Endothelial cell (in vitro differentiated cells): ENCODE measurements at regions not wholly inside any gene's neighbourhood (a gene's known extent, or its start where the extent isn't known, plus 50 kb on each side); places are given as distances from the start of the nearest gene placed in this dataset.

Source experiments
- DNase-seq: peaks from one replicate; pipeline ENCODE4 v3.0.0; 2021; ENCODE audit warnings: low spot score
- H3K27ac Mint-ChIP-seq: one replicate; pipeline ENCODE4 v1.8.0; 2021; ENCODE audit warnings: mixed read lengths, inconsistent platforms; ENCODE audit not compliant: unreplicated experiment
- H3K27me3 Mint-ChIP-seq: one replicate; pipeline ENCODE4 v1.8.0; 2021; ENCODE audit warnings: mild to moderate bottlenecking, moderate library complexity, mixed read lengths, inconsistent platforms; ENCODE audit not compliant: unreplicated experiment
- H3K36me3 Mint-ChIP-seq: one replicate; pipeline ENCODE4 v1.8.0; 2021; ENCODE audit warnings: mild to moderate bottlenecking, low read depth, mixed read lengths, inconsistent platforms; ENCODE audit not compliant: unreplicated experiment
- H3K4me1 Mint-ChIP-seq: one replicate; pipeline ENCODE4 v1.8.0; 2021; ENCODE audit warnings: mild to moderate bottlenecking, mixed read lengths, inconsistent platforms; ENCODE audit not compliant: unreplicated experiment
- H3K4me3 Mint-ChIP-seq: one replicate; pipeline ENCODE4 v1.8.0; 2021; ENCODE audit warnings: mild to moderate bottlenecking, mixed read lengths, inconsistent platforms; ENCODE audit not compliant: unreplicated experiment
- H3K9me3 Mint-ChIP-seq: one replicate; pipeline ENCODE4 v1.8.0; 2021; ENCODE audit warnings: mixed read lengths, inconsistent platforms; ENCODE audit not compliant: unreplicated experiment
- TF ChIP-seq, protein P1 (sequence below): fragments of 200-600 bp; sonication (generic); IDR thresholded peaks from one replicate; pipeline ENCODE4 v1.5.0; 2021; ENCODE audit warnings: antibody characterized with exemption; ENCODE audit not compliant: unreplicated experiment

- H3K9me3 Mint-ChIP-seq: no peaks in the 10 kb centered on the region
Observed at GRCh38 chr4:188455062-188455752, 316.0 kb downstream of the TRIML1 start.

DNA sequence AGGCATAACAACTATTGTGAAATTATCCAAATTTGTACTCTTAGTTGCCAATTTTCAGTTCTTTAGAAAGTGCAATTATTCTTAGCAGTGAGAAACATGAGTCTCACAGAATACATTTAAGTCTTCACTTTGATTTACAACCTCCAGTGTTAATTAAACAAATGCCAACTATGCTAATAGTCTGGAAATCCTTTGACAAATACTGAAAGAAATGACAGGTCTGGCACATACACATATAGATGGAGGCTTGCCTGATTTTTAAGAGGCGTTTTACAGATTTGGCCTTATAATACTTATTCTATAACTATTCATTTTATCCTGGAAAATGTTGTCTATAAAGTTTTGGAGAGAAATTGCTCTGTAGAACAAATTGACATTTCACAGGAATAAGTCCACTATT is 320.1 kb downstream of the TRIML1 start:
- peaks cover 5% of the 10 kb centered on the region for H3K9me3 Mint-ChIP-seq
- peaks cover under 1% of the 10 kb centered on the region for H3K27me3 Mint-ChIP-seq
- DNase-seq: no peak
- TF ChIP-seq, protein P1, sequence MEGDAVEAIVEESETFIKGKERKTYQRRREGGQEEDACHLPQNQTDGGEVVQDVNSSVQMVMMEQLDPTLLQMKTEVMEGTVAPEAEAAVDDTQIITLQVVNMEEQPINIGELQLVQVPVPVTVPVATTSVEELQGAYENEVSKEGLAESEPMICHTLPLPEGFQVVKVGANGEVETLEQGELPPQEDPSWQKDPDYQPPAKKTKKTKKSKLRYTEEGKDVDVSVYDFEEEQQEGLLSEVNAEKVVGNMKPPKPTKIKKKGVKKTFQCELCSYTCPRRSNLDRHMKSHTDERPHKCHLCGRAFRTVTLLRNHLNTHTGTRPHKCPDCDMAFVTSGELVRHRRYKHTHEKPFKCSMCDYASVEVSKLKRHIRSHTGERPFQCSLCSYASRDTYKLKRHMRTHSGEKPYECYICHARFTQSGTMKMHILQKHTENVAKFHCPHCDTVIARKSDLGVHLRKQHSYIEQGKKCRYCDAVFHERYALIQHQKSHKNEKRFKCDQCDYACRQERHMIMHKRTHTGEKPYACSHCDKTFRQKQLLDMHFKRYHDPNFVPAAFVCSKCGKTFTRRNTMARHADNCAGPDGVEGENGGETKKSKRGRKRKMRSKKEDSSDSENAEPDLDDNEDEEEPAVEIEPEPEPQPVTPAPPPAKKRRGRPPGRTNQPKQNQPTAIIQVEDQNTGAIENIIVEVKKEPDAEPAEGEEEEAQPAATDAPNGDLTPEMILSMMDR: no peak
- no peaks in the 10 kb centered on the region for H3K4me1 Mint-ChIP-seq
- H3K4me3 Mint-ChIP-seq: no peak overlapping the region
- H3K27ac Mint-ChIP-seq: no peak overlapping the region
- H3K36me3 Mint-ChIP-seq: no peaks in the 10 kb centered on the region

More at GRCh38 chr4:188455062-188455752, 316.0 kb downstream of the TRIML1 start:
- peaks cover 8% of the 10 kb centered on the region for H3K4me1 Mint-ChIP-seq
- TF ChIP-seq, protein P1: no peak
- H3K36me3 Mint-ChIP-seq: no peaks in the 10 kb centered on the region
- H3K27me3 Mint-ChIP-seq: peaks cover 5% of the 10 kb centered on the region
- no peak overlapping the region for H3K27ac Mint-ChIP-seq
- H3K4me3 Mint-ChIP-seq: no peak overlapping the region
- DNase-seq: no peak

- H3K36me3 Mint-ChIP-seq: no peaks in the 10 kb centered on the region
- TF ChIP-seq, protein P1: no peak
- DNase-seq: no peak
- no peak overlapping the region for H3K27ac Mint-ChIP-seq
- peaks cover 5% of the 10 kb centered on the region for H3K9me3 Mint-ChIP-seq
- no peaks in the 10 kb centered on the region for H3K27me3 Mint-ChIP-seq
- H3K4me3 Mint-ChIP-seq: no peak overlapping the region
- no peaks in the 10 kb centered on the region for H3K4me1 Mint-ChIP-seq
Observed at GRCh38 chr4:188463909-188464308, 324.7 kb downstream of the TRIML1 start.

- DNase-seq: no peak
- H3K27me3 Mint-ChIP-seq: no peaks in the 10 kb centered on the region
Observed at GRCh38 chr4:188466001-188466400, 326.8 kb downstream of the TRIML1 start.

GRCh38 chr4:188484256-188484655 is 345.0 kb downstream of the TRIML1 start:
- H3K36me3 Mint-ChIP-seq: no peaks in the 10 kb centered on the region
- H3K27me3 Mint-ChIP-seq: peaks cover 5% of the 10 kb centered on the region
- TF ChIP-seq, protein P1: no peak
- H3K27ac Mint-ChIP-seq: no peak overlapping the region
- DNase-seq: no peak
- H3K4me3 Mint-ChIP-seq: no peak overlapping the region
- no peaks in the 10 kb centered on the region for H3K9me3 Mint-ChIP-seq
- H3K4me1 Mint-ChIP-seq: no peaks in the 10 kb centered on the region

More at GRCh38 chr4:188466001-188466400, 326.8 kb downstream of the TRIML1 start:
- no peaks in the 10 kb centered on the region for H3K36me3 Mint-ChIP-seq
- H3K4me1 Mint-ChIP-seq: no peaks in the 10 kb centered on the region
- no peak overlapping the region for H3K27ac Mint-ChIP-seq
- H3K9me3 Mint-ChIP-seq: peaks cover 5% of the 10 kb centered on the region
- TF ChIP-seq, protein P1: no peak
- H3K4me3 Mint-ChIP-seq: no peak overlapping the region
